H1 (cell line): ENCODE measurements at regions not wholly inside any gene's neighbourhood (a gene's known extent, or its start where the extent isn't known, plus 50 kb on each side); places are given as distances from the start of the nearest gene placed in this dataset.

Source experiments
- CTCF ChIA-PET: fragments of 300-600 bp; sonication (Branson Sonifier 250); formaldehyde crosslinking; loops from one replicate; lab custom pipeline; 2021; ENCODE audit not compliant: partially characterized antibody; lab: Charles Lee
- POLR2A ChIA-PET: fragments of 300-600 bp; sonication (Branson Sonifier 250); formaldehyde crosslinking; loops from one replicate; lab custom pipeline; 2021; ENCODE audit warnings: inconsistent platforms; ENCODE audit not compliant: partially characterized antibody; lab: Charles Lee
- DNase-seq, 2 experiments: peaks; one replicate each; pipeline versions ENCODE4 v3.0.0 to v3.0.0-alpha.2; 2010 to 2022; ENCODE audit warnings: low spot score in 2 of 2, low read depth in 1 of 2, mixed read lengths in 1 of 2
- FAIRE-seq: peaks from 2 replicates; lab custom pipeline; 2011; peaks lifted over from hg19 to GRCh38; lab: Jason Lieb, UNC
- H2AFZ ChIP-seq: 2 replicates; pipeline ENCODE4 v1.8.1; 2012; ENCODE audit warnings: low read length, inconsistent platforms
- H2AK5ac ChIP-seq: 2 replicates; pipeline ENCODE4 v1.6.1; 2013; ENCODE audit warnings: low read depth, low read length
- H2BK120ac ChIP-seq: replicated peaks from 2 replicates; pipeline ENCODE3; 2013; ENCODE audit warnings: low read depth, low read length, inconsistent platforms
- H2BK12ac ChIP-seq: 2 replicates; pipeline ENCODE4 v1.6.1; 2013; ENCODE audit warnings: low read depth, low read length
- H2BK15ac ChIP-seq: 2 replicates; pipeline ENCODE4 v1.6.1; 2013; ENCODE audit warnings: low read length
- H2BK20ac ChIP-seq: 2 replicates; pipeline ENCODE4 v1.6.1; 2013; ENCODE audit warnings: low read length
- H2BK5ac ChIP-seq: 2 replicates; pipeline ENCODE4 v1.6.1; 2013; ENCODE audit warnings: low read depth, low read length
- H3K14ac ChIP-seq: 2 replicates; pipeline ENCODE4 v1.6.1; 2013; ENCODE audit warnings: inconsistent platforms; ENCODE audit not compliant: insufficient read length
- H3K18ac ChIP-seq: 2 replicates; pipeline ENCODE4 v1.6.1; 2013; ENCODE audit warnings: low read length; ENCODE audit errors: extremely low read depth
- H3K23ac ChIP-seq: 2 replicates; pipeline ENCODE4 v1.6.1; 2013; ENCODE audit warnings: inconsistent platforms; ENCODE audit not compliant: insufficient read length
- H3K23me2 ChIP-seq: 2 replicates; pipeline ENCODE4 v1.6.1; 2013; ENCODE audit warnings: low read depth, low read length
- H3K27ac ChIP-seq: 2 replicates; pipeline ENCODE4 v1.6.1; 2011; ENCODE audit warnings: low read depth, low read length, inconsistent platforms
- H3K27me3 ChIP-seq, 4 experiments: replicated peaks in 1 of 4; 1 replicate in 1 of 4; 2 replicates in 3 of 4; pipeline versions ENCODE4 v1.6.1 to v1.8.1; 2011 to 2013; ENCODE audit warnings: low read length in 3 of 4, mild to moderate bottlenecking in 3 of 4, inconsistent platforms in 2 of 4, mixed read lengths in 2 of 4, moderate library complexity in 1 of 4; ENCODE audit not compliant: control insufficient read depth in 3 of 4, insufficient read depth in 3 of 4; ENCODE audit errors: extremely low read depth in 1 of 4
- H3K36me3 ChIP-seq, 4 experiments: 2 replicates each; pipeline versions ENCODE4 v1.6.1 to v1.8.1; 2011 to 2013; ENCODE audit warnings: mild to moderate bottlenecking in 4 of 4, low read length in 3 of 4, moderate library complexity in 2 of 4, control low read depth in 1 of 4, inconsistent platforms in 1 of 4; ENCODE audit not compliant: insufficient read depth in 4 of 4, control insufficient read depth in 2 of 4
- H3K4ac ChIP-seq: replicated peaks from 2 replicates; pipeline ENCODE3; 2013; ENCODE audit warnings: low read length, low read depth, mixed read lengths, inconsistent platforms; ENCODE audit not compliant: insufficient read length
- H3K4me1 ChIP-seq, 4 experiments: replicated peaks in 1 of 4; 1 replicate in 1 of 4; 2 replicates in 3 of 4; pipeline versions ENCODE4 v1.6.1 to v1.8.1; 2011 to 2013; ENCODE audit warnings: low read length in 3 of 4, inconsistent platforms in 2 of 4, mixed read lengths in 1 of 4; ENCODE audit not compliant: insufficient read depth in 4 of 4, control insufficient read depth in 3 of 4
- H3K4me2 ChIP-seq, 2 experiments: 2 replicates each; pipeline versions ENCODE4 v1.6.1 to v1.8.1; 2011 to 2013; ENCODE audit warnings: low read depth in 2 of 2, low read length in 2 of 2, control low read depth in 1 of 2, inconsistent platforms in 1 of 2, mild to moderate bottlenecking in 1 of 2; ENCODE audit not compliant: insufficient read depth in 1 of 2
- H3K4me3 ChIP-seq, 4 experiments: fragments of 200-600, 300-600 bp in 1 of 4; sonication (generic), shearing (Covaris generic), sonication (Bioruptor Twin) in 1 of 4; 2 replicates each; pipeline versions ENCODE4 v1.5.1 to v1.8.1; 2011 to 2016; ENCODE audit warnings: low read length in 4 of 4, low read depth in 3 of 4, control low read depth in 2 of 4, inconsistent platforms in 2 of 4, mild to moderate bottlenecking in 2 of 4, mixed read lengths in 1 of 4, moderate library complexity in 1 of 4; ENCODE audit not compliant: insufficient read depth in 2 of 4; ENCODE audit errors: extremely low read depth in 1 of 4
- H3K56ac ChIP-seq: replicated peaks from 2 replicates; pipeline ENCODE3; 2013; ENCODE audit warnings: low read depth, mild to moderate bottlenecking, mixed read lengths, low read length, inconsistent platforms; ENCODE audit not compliant: insufficient read length
- H3K79me1 ChIP-seq: 2 replicates; pipeline ENCODE4 v1.6.1; 2013; ENCODE audit warnings: low read depth, low read length, control low read depth
- H3K79me2 ChIP-seq, 2 experiments: 2 replicates each; pipeline versions ENCODE4 v1.6.1 to v1.8.1; 2012 to 2013; ENCODE audit warnings: low read length in 2 of 2, mild to moderate bottlenecking in 2 of 2, inconsistent platforms in 1 of 2; ENCODE audit not compliant: insufficient read depth in 2 of 2, control insufficient read depth in 1 of 2
- H3K9ac ChIP-seq, 4 experiments: replicated peaks in 1 of 4; 1 replicate in 1 of 4; 2 replicates in 3 of 4; pipeline versions ENCODE4 v1.6.1 to v1.8.1; 2011 to 2013; ENCODE audit warnings: low read depth in 3 of 4, low read length in 3 of 4, control low read depth in 2 of 4, mild to moderate bottlenecking in 2 of 4, moderate library complexity in 2 of 4, inconsistent platforms in 1 of 4; ENCODE audit errors: extremely low read depth in 1 of 4
- H3K9me3 ChIP-seq, 2 experiments: 2 replicates each; pipeline versions ENCODE4 v1.6.1 to v1.8.1; 2012 to 2013; ENCODE audit warnings: mild to moderate bottlenecking in 2 of 2, moderate library complexity in 2 of 2, control low read depth in 1 of 2, inconsistent platforms in 1 of 2, low read depth in 1 of 2, low read length in 1 of 2, mixed read lengths in 1 of 2; ENCODE audit not compliant: insufficient read depth in 2 of 2
- H4K20me1 ChIP-seq, 2 experiments: replicated peaks in 1 of 2; 2 replicates each; pipeline versions ENCODE3 to v1.8.1; 2011 to 2013; ENCODE audit warnings: inconsistent platforms in 2 of 2, low read length in 2 of 2, mild to moderate bottlenecking in 1 of 2; ENCODE audit not compliant: insufficient read depth in 2 of 2, control insufficient read depth in 1 of 2
- H4K5ac ChIP-seq: 2 replicates; pipeline ENCODE4 v1.6.1; 2013; ENCODE audit warnings: low read length, low read depth, mixed read lengths, inconsistent platforms; ENCODE audit not compliant: insufficient read length
- H4K8ac ChIP-seq: 2 replicates; pipeline ENCODE4 v1.8.0; 2013; ENCODE audit warnings: mild to moderate bottlenecking, moderate library complexity, low read length, inconsistent platforms; ENCODE audit not compliant: insufficient read depth; ENCODE audit errors: extremely low read depth
- H4K91ac ChIP-seq: replicated peaks from 2 replicates; pipeline ENCODE3; 2013; ENCODE audit warnings: low read length, mixed read lengths, inconsistent platforms; ENCODE audit not compliant: insufficient read length
- NRF1 ChIP-seq: IDR thresholded peaks from 2 replicates; pipeline ENCODE4 v1.6.1; 2011; ENCODE audit warnings: mild to moderate bottlenecking, low read depth, low read length, improper control_type of control experiment
- RAD21 ChIP-seq, 2 experiments: IDR thresholded peaks in 1 of 2; conservative IDR thresholded peaks in 1 of 2; 2 replicates each; pipeline ENCODE4 v1.6.1; 2011; ENCODE audit warnings: low read depth in 2 of 2, low read length in 2 of 2, improper control_type of control experiment in 1 of 2, inconsistent platforms in 1 of 2, mild to moderate bottlenecking in 1 of 2, moderate library complexity in 1 of 2
- WGBS, 2 experiments: shearing (Covaris generic) in 1 of 2; methylation state at CpG; one replicate each; pipeline versions ENCODE4 v1.1.6 to v1.1.7; 2013 to 2015; ENCODE audit warnings: low lambda C conversion rate in 2 of 2, mixed read lengths in 2 of 2, inconsistent platforms in 1 of 2, low coverage in 1 of 2, missing lambda C conversion rate in 1 of 2; ENCODE audit not compliant: insufficient replicate concordance in 2 of 2, insufficient coverage in 1 of 2, insufficient read length in 1 of 2; ENCODE audit errors: extremely low coverage in 1 of 2, missing lambda C conversion rate in 1 of 2; 5-methylcytosine and 5-hydroxymethylcytosine counted together

- Histone ChIP-seq H3K23me2 (no peaks in the 10 kb centered on the region; the same call in 1 of the 2 replicates), H4K5ac (no peak overlapping the region), H2BK15ac (no peak overlapping the region), H2AFZ (no peak overlapping the region), H3K36me3 (no peaks in the 10 kb centered on the region), H3K23ac (no peak overlapping the region), H3K79me1 (no peaks in the 10 kb centered on the region), H4K91ac (no peak overlapping the region), H2BK5ac (no peak overlapping the region), H3K27me3 (no peaks in the 10 kb centered on the region), H4K8ac (no peak overlapping the region), H3K14ac (no peak overlapping the region), H2BK12ac (no peak overlapping the region), H3K4me1 (no peaks in the 10 kb centered on the region), H2BK120ac (no peak overlapping the region), H3K56ac (no peak overlapping the region), H2BK20ac (no peak overlapping the region), H3K9me3 (peaks cover 0 to 34% of the 10 kb centered on the region in 2 experiments; a peak in 2 of 4 replicates), H3K27ac (no peak overlapping the region), H3K4me3 (no peak overlapping the region), H3K4ac (no peak overlapping the region), H3K9ac (no peak overlapping the region), H4K20me1 (no peaks in the 10 kb centered on the region), H3K18ac (no peak overlapping the region), H2AK5ac (no peak overlapping the region), H3K79me2 (no peaks in the 10 kb centered on the region), H3K4me2 (no peak overlapping the region)
- ChIA-PET CTCF (interaction anchor here (0.6 to 3.3 kb wide), 6 partner anchors 14 to 595 kb away, joined by 3 to 14 read pairs (median 3); no protein-coding TSS in a partner anchor), POLR2A (no interaction called here)
- 89% methylated on average over 4 of the region's 4 CpGs; no CpG with 5 or more reads in 1 of the 2 experiments for WGBS, 2 experiments
- TF ChIP-seq RAD21 (IDR thresholded peaks at IDR 0.05 in 1 of 2, conservative IDR thresholded peaks at IDR 0.05 in 1 of 2; ENCODE audit: low read depth in 2 of 2, low read length in 2 of 2) = peak in 1 of 2 experiments; percentile 23; a peak in 2 of 4 replicates
- TF ChIP-seq NRF1 = no peak
- DNase-seq (no peak), FAIRE-seq (no peak)
These were observed 143.0 kb upstream of the PRR23C start for GRCh38 chr3:139187648-139188047.
